Smooth muscle cell (in vitro differentiated cells): ENCODE measurements at regions not wholly inside any gene's neighbourhood (a gene's known extent, or its start where the extent isn't known, plus 50 kb on each side); places are given as distances from the start of the nearest gene placed in this dataset.

Source experiments
- DNase-seq: peaks from one replicate; lab custom pipeline; 2025; ENCODE audit not compliant: unreplicated experiment; lab: John Stamatoyannopoulos, UW
- H2AFZ ChIP-seq: fragments of 200-600 bp; sonication (generic); 2 replicates; pipeline ENCODE4 v1.6.0; 2016; ENCODE audit warnings: antibody characterized with exemption, low read depth, mild to moderate bottlenecking
- H3F3A ChIP-seq: fragments of 200-600 bp; sonication (generic); 2 replicates; pipeline ENCODE4 v1.6.0; 2017; ENCODE audit warnings: antibody characterized with exemption, low read depth
- H3K27ac ChIP-seq: fragments of 200-600 bp; sonication (generic); 2 replicates; pipeline ENCODE4 v1.5.1; 2016; ENCODE audit warnings: low read depth, mild to moderate bottlenecking
- H3K27me3 ChIP-seq: fragments of 200-600 bp; sonication (generic); 2 replicates; pipeline ENCODE4 v1.6.1; 2016; ENCODE audit warnings: low read depth, mild to moderate bottlenecking
- H3K36me3 ChIP-seq: fragments of 200-600 bp; sonication (generic); 2 replicates; pipeline ENCODE4 v1.5.1; 2016; ENCODE audit warnings: low read depth
- H3K4me1 ChIP-seq: fragments of 200-600 bp; sonication (generic); 2 replicates; pipeline ENCODE4 v1.5.1; 2016; ENCODE audit warnings: low read depth
- H3K4me2 ChIP-seq: fragments of 200-600 bp; sonication (generic); 2 replicates; pipeline ENCODE4 v1.6.0; 2016; ENCODE audit warnings: mild to moderate bottlenecking
- H3K4me3 ChIP-seq: fragments of 200-600 bp; sonication (generic); 2 replicates; pipeline ENCODE4 v1.5.1; 2016; ENCODE audit warnings: mild to moderate bottlenecking
- H3K79me2 ChIP-seq: fragments of 200-600 bp; sonication (generic); 2 replicates; pipeline ENCODE4 v1.6.0; 2016; ENCODE audit warnings: low read depth, mild to moderate bottlenecking
- H3K9ac ChIP-seq: fragments of 200-600 bp; sonication (generic); 2 replicates; pipeline ENCODE4 v1.6.0; 2016; ENCODE audit warnings: low read depth
- H3K9me3 ChIP-seq: fragments of 200-600 bp; sonication (generic); replicated peaks from 2 replicates; pipeline ENCODE4 v1.5.1; 2016; ENCODE audit warnings: low read depth
- H4K20me1 ChIP-seq: fragments of 200-600 bp; sonication (generic); 2 replicates; pipeline ENCODE4 v1.6.0; 2016; ENCODE audit warnings: low read depth
- WGBS: methylation state at CpG from one replicate; pipeline ENCODE4 v1.1.7; 2016; ENCODE audit warnings: low lambda C conversion rate; 5-methylcytosine and 5-hydroxymethylcytosine counted together
- TF ChIP-seq, protein P1 (sequence below): fragments of 200-600 bp; sonication (generic); IDR thresholded peaks from 2 replicates; pipeline ENCODE4 v1.5.1; 2017; ENCODE audit warnings: borderline replicate concordance, mild to moderate bottlenecking, antibody characterized with exemption; ENCODE audit not compliant: insufficient read depth, poor library complexity, severe bottlenecking

DNA sequence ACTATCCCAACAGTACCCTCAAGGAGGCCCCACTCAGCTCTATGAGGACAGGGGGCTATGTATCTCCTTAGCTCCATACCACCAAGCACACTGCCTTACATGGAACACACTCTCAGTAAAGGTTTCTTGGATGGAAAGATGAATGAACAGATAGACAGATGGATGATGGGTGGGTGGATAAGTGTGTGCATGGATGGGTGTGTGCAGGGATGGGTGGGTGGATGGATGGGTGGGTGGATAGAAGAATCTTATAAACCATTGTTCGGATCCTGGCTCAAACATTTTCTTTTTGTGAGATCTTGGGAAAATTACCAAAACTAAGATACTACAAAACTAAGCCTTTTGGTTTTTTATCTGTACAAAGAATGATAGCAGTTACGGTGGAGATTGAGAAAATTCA is 111.0 kb upstream of the NFIA start:
- H3K79me2 ChIP-seq, result no peaks in the 10 kb centered on the region
- H3K27ac ChIP-seq, result no peak overlapping the region
- no peak overlapping the region for H3K9ac ChIP-seq
- no peak overlapping the region for H2AFZ ChIP-seq
- no peaks in the 10 kb centered on the region for H3F3A ChIP-seq
- WGBS, result 90% methylated on average over 2 of the region's 2 CpGs
- H3K4me2 ChIP-seq, result no peak overlapping the region
- no peak overlapping the region for H3K4me3 ChIP-seq
- peaks cover 28% of the 10 kb centered on the region for H3K4me1 ChIP-seq
- no peak for DNase-seq
- H4K20me1 ChIP-seq, result no peaks in the 10 kb centered on the region
- H3K36me3 ChIP-seq, result no peaks in the 10 kb centered on the region
- TF ChIP-seq, protein P1, sequence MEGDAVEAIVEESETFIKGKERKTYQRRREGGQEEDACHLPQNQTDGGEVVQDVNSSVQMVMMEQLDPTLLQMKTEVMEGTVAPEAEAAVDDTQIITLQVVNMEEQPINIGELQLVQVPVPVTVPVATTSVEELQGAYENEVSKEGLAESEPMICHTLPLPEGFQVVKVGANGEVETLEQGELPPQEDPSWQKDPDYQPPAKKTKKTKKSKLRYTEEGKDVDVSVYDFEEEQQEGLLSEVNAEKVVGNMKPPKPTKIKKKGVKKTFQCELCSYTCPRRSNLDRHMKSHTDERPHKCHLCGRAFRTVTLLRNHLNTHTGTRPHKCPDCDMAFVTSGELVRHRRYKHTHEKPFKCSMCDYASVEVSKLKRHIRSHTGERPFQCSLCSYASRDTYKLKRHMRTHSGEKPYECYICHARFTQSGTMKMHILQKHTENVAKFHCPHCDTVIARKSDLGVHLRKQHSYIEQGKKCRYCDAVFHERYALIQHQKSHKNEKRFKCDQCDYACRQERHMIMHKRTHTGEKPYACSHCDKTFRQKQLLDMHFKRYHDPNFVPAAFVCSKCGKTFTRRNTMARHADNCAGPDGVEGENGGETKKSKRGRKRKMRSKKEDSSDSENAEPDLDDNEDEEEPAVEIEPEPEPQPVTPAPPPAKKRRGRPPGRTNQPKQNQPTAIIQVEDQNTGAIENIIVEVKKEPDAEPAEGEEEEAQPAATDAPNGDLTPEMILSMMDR, result no peak
- H3K27me3 ChIP-seq, result no peaks in the 10 kb centered on the region
- H3K9me3 ChIP-seq, result no peaks in the 10 kb centered on the region

DNA sequence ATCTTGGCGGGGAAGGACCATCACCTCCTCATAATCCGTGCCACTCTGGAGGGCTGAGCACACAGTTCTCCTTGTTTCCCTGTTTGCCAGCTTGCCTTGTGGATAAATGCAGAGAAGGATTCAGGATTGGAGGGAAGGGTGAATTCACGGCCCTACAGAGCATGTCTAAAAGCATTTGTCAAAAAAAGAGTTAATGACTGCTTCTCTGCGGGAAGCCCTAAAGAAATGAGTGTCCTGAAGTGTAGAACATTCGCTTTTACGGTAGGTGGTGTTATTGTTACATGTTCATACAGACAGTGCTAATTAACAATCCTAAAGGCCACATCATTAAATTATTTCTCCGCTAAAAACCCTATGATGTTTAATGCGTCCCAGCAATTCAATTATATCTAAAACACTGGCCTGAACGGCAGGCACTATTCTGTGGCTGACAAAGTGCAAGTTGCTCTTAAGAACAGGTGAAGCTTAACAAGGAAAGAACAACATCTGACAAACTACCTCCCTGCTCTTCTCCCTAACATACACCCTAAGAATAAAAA is 112.3 kb upstream of the NFIA start:
- no peaks in the 10 kb centered on the region for H3K27me3 ChIP-seq
- no peaks in the 10 kb centered on the region for H3F3A ChIP-seq
- no peaks in the 10 kb centered on the region for H3K79me2 ChIP-seq
- H3K27ac ChIP-seq, result no peak overlapping the region
- H2AFZ ChIP-seq, result peak overlapping the region; percentile 42
- TF ChIP-seq, protein P1, result peak; percentile 39
- H3K9me3 ChIP-seq, result peaks cover 5% of the 10 kb centered on the region
- no peak overlapping the region for H3K4me3 ChIP-seq
- H3K4me2 ChIP-seq, result peak overlapping the region; percentile 33
- no peaks in the 10 kb centered on the region for H3K36me3 ChIP-seq
- no peak overlapping the region for H3K9ac ChIP-seq
- WGBS, result 55% methylated on average over 9 of the region's 9 CpGs
- no peaks in the 10 kb centered on the region for H4K20me1 ChIP-seq
- DNase-seq, result no peak
- peaks cover 23% of the 10 kb centered on the region for H3K4me1 ChIP-seq

DNA sequence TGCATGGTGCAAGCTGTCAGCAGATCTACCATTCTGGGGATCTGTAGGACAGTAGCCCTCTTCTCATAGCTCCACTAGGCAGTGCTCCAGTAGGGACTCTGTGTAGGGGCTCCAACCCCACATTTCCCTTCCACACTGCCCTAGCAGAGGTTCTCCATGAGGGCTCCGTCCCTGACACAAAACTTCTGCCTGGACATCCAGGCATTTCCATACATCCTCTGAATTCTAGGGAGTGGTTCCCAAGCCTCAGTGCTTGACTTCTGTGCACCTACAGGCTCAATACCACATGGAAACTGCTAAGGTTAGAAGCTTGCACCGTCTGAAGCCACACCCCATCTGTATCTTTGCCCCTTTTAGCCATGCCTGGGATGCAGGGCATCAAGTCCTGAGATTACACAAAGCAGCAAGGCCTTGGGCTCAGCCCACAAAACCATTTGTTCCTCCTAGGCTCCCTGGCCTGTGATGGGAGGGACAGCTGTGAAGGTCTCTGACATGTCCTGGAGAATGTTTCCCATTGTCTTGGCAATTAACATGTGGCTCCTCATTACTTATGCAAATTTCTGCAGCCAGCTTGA is 117.0 kb upstream of the NFIA start:
- H3K4me3 ChIP-seq, result no peak overlapping the region
- H3K9ac ChIP-seq, result no peak overlapping the region
- no peak overlapping the region for H3K27ac ChIP-seq
- no peaks in the 10 kb centered on the region for H3K27me3 ChIP-seq
- H3K79me2 ChIP-seq, result no peaks in the 10 kb centered on the region
- no peaks in the 10 kb centered on the region for H3F3A ChIP-seq
- TF ChIP-seq, protein P1, result no peak
- peaks cover 11% of the 10 kb centered on the region for H3K4me1 ChIP-seq
- no peaks in the 10 kb centered on the region for H3K36me3 ChIP-seq
- H3K9me3 ChIP-seq, result peaks cover 5% of the 10 kb centered on the region
- H3K4me2 ChIP-seq, result no peak overlapping the region
- H2AFZ ChIP-seq, result no peak overlapping the region
- H4K20me1 ChIP-seq, result no peaks in the 10 kb centered on the region
- WGBS, result 90% methylated on average over 2 of the region's 2 CpGs
- DNase-seq, result no peak
